GM12864 (cell line): ENCODE measurements at regions not wholly inside any gene's neighbourhood (a gene's known extent, or its start where the extent isn't known, plus 50 kb on each side); places are given as distances from the start of the nearest gene placed in this dataset.

Experiments
- DNase-seq: peaks from one replicate; pipeline ENCODE4 v3.0.0-alpha.2; 2011; ENCODE audit warnings: low read depth
- H3K4me3 ChIP-seq: 2 replicates; pipeline ENCODE4 v1.5.1; 2011; ENCODE audit warnings: mild to moderate bottlenecking, low read depth, low read length, control low read depth
- TF ChIP-seq, protein P1 (sequence below): IDR thresholded peaks from 2 replicates; pipeline ENCODE4 v1.5.1; 2011; ENCODE audit warnings: low read depth, mild to moderate bottlenecking, moderate library complexity, low read length, control low read depth, inconsistent platforms; ENCODE audit errors: missing control alignments

- TF ChIP-seq, protein P1, sequence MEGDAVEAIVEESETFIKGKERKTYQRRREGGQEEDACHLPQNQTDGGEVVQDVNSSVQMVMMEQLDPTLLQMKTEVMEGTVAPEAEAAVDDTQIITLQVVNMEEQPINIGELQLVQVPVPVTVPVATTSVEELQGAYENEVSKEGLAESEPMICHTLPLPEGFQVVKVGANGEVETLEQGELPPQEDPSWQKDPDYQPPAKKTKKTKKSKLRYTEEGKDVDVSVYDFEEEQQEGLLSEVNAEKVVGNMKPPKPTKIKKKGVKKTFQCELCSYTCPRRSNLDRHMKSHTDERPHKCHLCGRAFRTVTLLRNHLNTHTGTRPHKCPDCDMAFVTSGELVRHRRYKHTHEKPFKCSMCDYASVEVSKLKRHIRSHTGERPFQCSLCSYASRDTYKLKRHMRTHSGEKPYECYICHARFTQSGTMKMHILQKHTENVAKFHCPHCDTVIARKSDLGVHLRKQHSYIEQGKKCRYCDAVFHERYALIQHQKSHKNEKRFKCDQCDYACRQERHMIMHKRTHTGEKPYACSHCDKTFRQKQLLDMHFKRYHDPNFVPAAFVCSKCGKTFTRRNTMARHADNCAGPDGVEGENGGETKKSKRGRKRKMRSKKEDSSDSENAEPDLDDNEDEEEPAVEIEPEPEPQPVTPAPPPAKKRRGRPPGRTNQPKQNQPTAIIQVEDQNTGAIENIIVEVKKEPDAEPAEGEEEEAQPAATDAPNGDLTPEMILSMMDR, result no peak
- no peak overlapping the region for H3K4me3 ChIP-seq
- DNase-seq, result no peak
Observed at GRCh38 chr12:127101076-127101475, 1165.9 kb upstream of the TMEM132C start.

DNA sequence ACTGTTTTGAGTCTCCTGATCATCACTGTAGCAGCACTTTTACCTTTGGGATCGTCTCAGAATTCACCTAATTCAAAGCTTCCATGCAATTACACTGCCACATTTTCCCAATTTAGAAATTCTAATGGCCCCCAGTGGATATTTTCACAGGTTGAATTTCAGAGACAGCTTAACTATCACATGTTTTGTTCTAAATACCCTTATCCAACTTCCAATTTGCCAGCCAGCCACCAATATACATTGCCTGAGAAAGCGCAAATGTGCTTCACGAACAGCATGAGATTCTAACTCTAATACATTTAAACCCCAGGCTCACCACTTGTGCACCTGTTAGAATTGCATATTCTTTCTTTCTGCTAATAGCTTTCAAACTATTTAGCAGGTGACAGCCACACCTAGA, 1160.9 kb upstream of the TMEM132C start:
- H3K4me3 ChIP-seq, result no peak overlapping the region
- DNase-seq, result no peak
- TF ChIP-seq, protein P1, result no peak

DNA sequence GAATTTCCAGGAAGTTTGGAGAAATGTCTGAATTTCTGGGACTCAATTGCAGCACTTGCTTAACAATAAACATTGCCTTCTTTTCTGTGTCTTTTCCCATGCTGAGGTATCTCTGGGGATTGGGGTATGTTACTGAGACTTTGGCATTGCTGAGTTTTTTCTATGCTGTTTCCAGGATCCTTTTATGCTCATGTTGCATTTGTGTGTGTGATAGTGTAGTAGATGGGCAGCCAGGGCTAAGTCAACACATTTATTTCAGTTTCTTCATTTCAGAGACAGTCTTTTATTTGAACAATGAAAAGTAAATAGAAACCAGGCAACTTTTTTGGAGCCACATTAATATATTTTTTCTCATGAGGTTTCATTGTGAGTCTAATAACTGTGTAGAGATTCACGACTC, 1160.3 kb upstream of the TMEM132C start:
- no peak overlapping the region for H3K4me3 ChIP-seq
- TF ChIP-seq, protein P1, result no peak
- no peak for DNase-seq

DNA sequence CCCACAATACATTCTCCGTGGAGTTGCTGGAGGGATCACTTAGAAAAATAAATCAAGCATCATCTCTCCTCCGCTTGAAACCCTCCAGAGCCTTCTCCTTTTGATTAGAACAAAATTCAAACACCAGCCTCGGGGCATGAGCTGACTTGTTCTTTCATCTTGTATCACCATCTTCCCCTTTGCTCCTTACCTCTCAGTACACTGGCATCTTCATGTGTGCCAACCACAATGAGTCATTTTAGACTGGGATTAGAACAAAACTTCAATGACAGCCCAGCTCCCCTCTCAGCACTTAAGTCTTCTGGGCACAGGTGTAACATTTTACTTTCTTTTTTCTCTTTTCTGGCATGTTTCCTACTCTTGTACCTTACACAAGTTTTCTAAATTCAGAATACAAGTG, 1159.2 kb upstream of the TMEM132C start:
- TF ChIP-seq, protein P1, result no peak
- no peak for DNase-seq
- H3K4me3 ChIP-seq, result no peak overlapping the region

DNA sequence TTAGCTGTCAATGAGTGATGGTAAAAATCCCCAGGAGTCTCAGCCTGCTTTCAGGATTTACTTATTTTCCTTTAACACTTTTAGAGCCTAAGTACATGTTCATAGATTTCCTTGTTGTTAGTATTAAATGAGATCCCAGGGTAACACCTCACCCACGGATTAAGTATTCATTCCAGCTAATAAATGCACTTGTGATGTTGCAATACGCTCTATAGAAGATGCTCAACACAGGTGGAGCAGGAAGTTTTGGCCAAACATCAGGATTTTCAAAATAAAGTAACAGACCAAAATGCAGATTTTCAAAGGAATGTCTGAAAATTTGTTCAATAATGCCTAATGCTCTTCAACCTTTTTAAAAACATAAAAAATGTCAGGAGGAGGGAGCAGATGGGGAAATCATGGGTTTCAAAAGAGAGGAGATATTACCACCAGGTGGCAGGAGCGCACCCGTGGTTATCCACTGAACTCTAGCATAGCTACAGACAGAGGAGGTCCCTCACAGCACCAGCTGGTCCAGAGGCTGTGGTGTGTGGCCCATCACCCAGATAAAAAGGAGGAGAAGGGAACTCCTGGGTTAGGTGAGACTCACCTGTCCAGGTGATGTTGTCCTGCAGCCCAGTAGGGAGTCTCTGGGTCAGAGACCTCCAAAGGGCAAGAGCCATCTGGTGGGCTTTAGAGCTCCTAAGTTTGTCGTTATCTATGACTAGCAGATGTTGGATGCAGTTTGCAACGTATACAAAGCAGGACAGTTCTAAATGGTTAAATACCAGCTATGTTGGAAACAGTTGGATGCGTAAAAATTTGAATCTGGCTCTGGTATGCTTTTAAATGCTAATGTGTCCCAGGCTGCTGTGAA, 1158.4 kb upstream of the TMEM132C start:
- no peak overlapping the region for H3K4me3 ChIP-seq
- TF ChIP-seq, protein P1, result peak; percentile 50
- peak; percentile 7 for DNase-seq

DNA sequence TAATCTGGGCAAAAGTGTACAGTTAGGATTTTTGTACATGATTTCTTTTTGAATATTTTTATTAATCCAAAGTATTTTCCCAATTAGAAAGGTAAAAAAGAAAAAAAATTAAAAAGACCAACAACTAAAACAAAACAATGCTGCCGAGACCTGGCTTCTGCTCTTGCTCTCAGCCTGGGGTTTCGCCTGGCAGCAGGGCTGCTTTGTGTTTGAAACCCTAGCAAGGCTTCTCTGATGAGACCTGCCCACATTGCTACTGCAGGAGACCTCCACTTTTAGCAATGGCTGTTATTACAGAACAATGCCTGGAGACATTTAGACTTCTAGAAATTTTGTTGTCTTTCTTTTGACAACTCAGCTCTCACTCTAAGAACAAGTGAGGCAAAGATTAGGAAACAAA, 1153.0 kb upstream of the TMEM132C start:
- TF ChIP-seq, protein P1, result no peak
- no peak for DNase-seq

More for the DNA sequence above, 1153.0 kb upstream of the TMEM132C start:
- no peak overlapping the region for H3K4me3 ChIP-seq
